ENCODE measurements at regions not wholly inside any gene's neighbourhood (a gene's known extent, or its start where the extent isn't known, plus 50 kb on each side); places are given as distances from the start of the nearest gene placed in this dataset.

DNA sequence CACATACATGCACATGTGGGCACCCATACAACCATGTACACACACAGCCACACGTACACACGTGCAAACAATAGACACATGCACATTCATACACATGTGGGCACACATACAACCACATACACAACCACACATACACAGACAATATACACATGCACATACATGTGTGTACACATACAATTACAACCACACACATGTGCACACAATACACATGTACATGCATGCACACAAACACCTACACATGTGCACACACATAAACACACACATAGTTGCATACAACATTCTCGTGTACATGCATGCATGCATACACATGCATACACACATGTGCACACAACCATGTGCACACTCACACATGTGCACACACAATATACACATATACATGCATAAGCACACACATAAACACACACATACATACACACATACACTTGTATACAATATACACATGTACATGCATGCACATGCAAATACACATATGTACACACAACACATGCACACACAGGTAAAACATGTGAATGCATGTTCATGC, 118.6 kb upstream of the FRMD4A start:
- Histone ChIP-seq H3K36me3 (ENCODE audit: control insufficient read depth, insufficient read depth, low read length) (no peaks in the 10 kb centered on the region), H3K9me3 (ENCODE audit: control insufficient read depth, insufficient read depth, low read length) (no peaks in the 10 kb centered on the region), H3K27ac (ENCODE audit: low read length) (no peak overlapping the region), H3K4me1 (ENCODE audit: control insufficient read depth, insufficient read depth, low read length) (no peaks in the 10 kb centered on the region), H3K4me3 (ENCODE audit: low read length) (no peak overlapping the region), H3K27me3 (ENCODE audit: control insufficient read depth, insufficient read depth, low read length) (no peaks in the 10 kb centered on the region)
- no peak for DNase-seq (ENCODE audit: low read depth, low spot score)
- WGBS (ENCODE audit: insufficient coverage, insufficient read length) = no CpG with 5 or more reads among the region's 3 CpGs

GRCh38 chr10:14448197-14448990, 117.7 kb upstream of the FRMD4A start:
- no peak overlapping the region for H3K27ac ChIP-seq (ENCODE audit: low read length)
- no peaks in the 10 kb centered on the region for H3K27me3 ChIP-seq (ENCODE audit: control insufficient read depth, insufficient read depth, low read length)
- no peaks in the 10 kb centered on the region for H3K4me1 ChIP-seq (ENCODE audit: control insufficient read depth, insufficient read depth, low read length)
- H3K9me3 ChIP-seq (ENCODE audit: control insufficient read depth, insufficient read depth, low read length) = no peaks in the 10 kb centered on the region
- H3K4me3 ChIP-seq (ENCODE audit: low read length) = no peak overlapping the region
- no peaks in the 10 kb centered on the region for H3K36me3 ChIP-seq (ENCODE audit: control insufficient read depth, insufficient read depth, low read length)
- DNase-seq (ENCODE audit: low read depth, low spot score) = no peak
- no CpG with 5 or more reads among the region's 12 CpGs for WGBS (ENCODE audit: insufficient coverage, insufficient read length)

- Histone ChIP-seq H3K36me3 (ENCODE audit: control insufficient read depth, insufficient read depth, low read length) (no peaks in the 10 kb centered on the region), H3K4me3 (ENCODE audit: low read length) (no peak overlapping the region), H3K4me1 (ENCODE audit: control insufficient read depth, insufficient read depth, low read length) (no peaks in the 10 kb centered on the region), H3K27me3 (ENCODE audit: control insufficient read depth, insufficient read depth, low read length) (no peaks in the 10 kb centered on the region), H3K9me3 (ENCODE audit: control insufficient read depth, insufficient read depth, low read length) (no peaks in the 10 kb centered on the region), H3K27ac (ENCODE audit: low read length) (no peak overlapping the region)
- no peak for DNase-seq (ENCODE audit: low read depth, low spot score)
- WGBS (ENCODE audit: insufficient coverage, insufficient read length) = no CpG with 5 or more reads among the region's 10 CpGs
These were observed 116.5 kb upstream of the FRMD4A start for GRCh38 chr10:14447094-14447839.

GRCh38 chr10:14439451-14440259, 108.9 kb upstream of the FRMD4A start:
- WGBS (ENCODE audit: insufficient coverage, insufficient read length) = no CpG with 5 or more reads among the region's 8 CpGs
- no peaks in the 10 kb centered on the region for H3K36me3 ChIP-seq (ENCODE audit: control insufficient read depth, insufficient read depth, low read length)
- H3K9me3 ChIP-seq (ENCODE audit: control insufficient read depth, insufficient read depth, low read length) = no peaks in the 10 kb centered on the region
- no peaks in the 10 kb centered on the region for H3K4me1 ChIP-seq (ENCODE audit: control insufficient read depth, insufficient read depth, low read length)
- H3K27ac ChIP-seq (ENCODE audit: low read length) = no peak overlapping the region
- H3K27me3 ChIP-seq (ENCODE audit: control insufficient read depth, insufficient read depth, low read length) = no peaks in the 10 kb centered on the region
- DNase-seq (ENCODE audit: low read depth, low spot score) = no peak
- H3K4me3 ChIP-seq (ENCODE audit: low read length) = no peak overlapping the region

DNA sequence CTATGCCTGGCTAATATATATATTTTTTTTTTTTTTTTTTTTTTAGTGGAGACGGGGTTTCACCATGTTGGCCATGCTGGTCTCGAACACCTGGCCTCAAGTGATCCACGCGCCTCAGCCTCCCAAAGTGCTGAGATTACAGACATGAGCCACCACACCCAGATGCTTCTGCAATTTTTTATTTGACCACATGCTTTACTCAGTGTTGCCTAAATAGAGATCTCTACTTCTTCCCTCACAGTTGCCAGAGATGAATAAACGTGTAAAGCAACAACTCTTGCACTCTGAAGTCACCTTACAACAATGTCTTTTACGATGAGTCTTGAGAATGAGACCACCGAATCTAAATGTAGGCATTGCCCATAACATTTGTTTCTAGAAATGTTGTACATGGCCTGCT, 107.9 kb upstream of the FRMD4A start:
- DNase-seq (ENCODE audit: low read depth, low spot score) = no peak
- Histone ChIP-seq H3K27me3 (ENCODE audit: control insufficient read depth, insufficient read depth, low read length) (no peaks in the 10 kb centered on the region), H3K4me3 (ENCODE audit: low read length) (no peak overlapping the region), H3K36me3 (ENCODE audit: control insufficient read depth, insufficient read depth, low read length) (no peaks in the 10 kb centered on the region), H3K4me1 (ENCODE audit: control insufficient read depth, insufficient read depth, low read length) (no peaks in the 10 kb centered on the region), H3K27ac (ENCODE audit: low read length) (no peak overlapping the region), H3K9me3 (ENCODE audit: control insufficient read depth, insufficient read depth, low read length) (no peaks in the 10 kb centered on the region)
- WGBS (ENCODE audit: insufficient coverage, insufficient read length) = no CpG with 5 or more reads among the region's 7 CpGs

GRCh38 chr10:14438057-14438456, 107.3 kb upstream of the FRMD4A start:
- no peaks in the 10 kb centered on the region for H3K9me3 ChIP-seq (ENCODE audit: control insufficient read depth, insufficient read depth, low read length)
- DNase-seq (ENCODE audit: low read depth, low spot score) = no peak
- no CpG with 5 or more reads among the region's 1 CpG for WGBS (ENCODE audit: insufficient coverage, insufficient read length)
- no peaks in the 10 kb centered on the region for H3K36me3 ChIP-seq (ENCODE audit: control insufficient read depth, insufficient read depth, low read length)
- no peak overlapping the region for H3K4me3 ChIP-seq (ENCODE audit: low read length)
- H3K27ac ChIP-seq (ENCODE audit: low read length) = no peak overlapping the region
- H3K4me1 ChIP-seq (ENCODE audit: control insufficient read depth, insufficient read depth, low read length) = no peaks in the 10 kb centered on the region
- H3K27me3 ChIP-seq (ENCODE audit: control insufficient read depth, insufficient read depth, low read length) = no peaks in the 10 kb centered on the region

- no peaks in the 10 kb centered on the region for H3K9me3 ChIP-seq (ENCODE audit: control insufficient read depth, insufficient read depth, low read length)
- no peaks in the 10 kb centered on the region for H3K27me3 ChIP-seq (ENCODE audit: control insufficient read depth, insufficient read depth, low read length)
- no peaks in the 10 kb centered on the region for H3K4me1 ChIP-seq (ENCODE audit: control insufficient read depth, insufficient read depth, low read length)
- H3K4me3 ChIP-seq (ENCODE audit: low read length) = no peak overlapping the region
- DNase-seq (ENCODE audit: low read depth, low spot score) = no peak
- H3K27ac ChIP-seq (ENCODE audit: low read length) = no peak overlapping the region
- no peaks in the 10 kb centered on the region for H3K36me3 ChIP-seq (ENCODE audit: control insufficient read depth, insufficient read depth, low read length)
- WGBS (ENCODE audit: insufficient coverage, insufficient read length) = no CpG with 5 or more reads among the region's 7 CpGs
These were observed 105.4 kb upstream of the FRMD4A start for GRCh38 chr10:14435976-14436632.

GRCh38 chr10:14433147-14433546, 102.4 kb upstream of the FRMD4A start:
- Histone ChIP-seq H3K36me3 (ENCODE audit: control insufficient read depth, insufficient read depth, low read length) (no peaks in the 10 kb centered on the region), H3K4me1 (ENCODE audit: control insufficient read depth, insufficient read depth, low read length) (peaks cover 5% of the 10 kb centered on the region), H3K27me3 (ENCODE audit: control insufficient read depth, insufficient read depth, low read length) (no peaks in the 10 kb centered on the region), H3K9me3 (ENCODE audit: control insufficient read depth, insufficient read depth, low read length) (no peaks in the 10 kb centered on the region), H3K27ac (ENCODE audit: low read length) (no peak overlapping the region), H3K4me3 (ENCODE audit: low read length) (no peak overlapping the region)
- no CpG with 5 or more reads among the region's 2 CpGs for WGBS (ENCODE audit: insufficient coverage, insufficient read length)
- DNase-seq (ENCODE audit: low read depth, low spot score) = no peak

DNA sequence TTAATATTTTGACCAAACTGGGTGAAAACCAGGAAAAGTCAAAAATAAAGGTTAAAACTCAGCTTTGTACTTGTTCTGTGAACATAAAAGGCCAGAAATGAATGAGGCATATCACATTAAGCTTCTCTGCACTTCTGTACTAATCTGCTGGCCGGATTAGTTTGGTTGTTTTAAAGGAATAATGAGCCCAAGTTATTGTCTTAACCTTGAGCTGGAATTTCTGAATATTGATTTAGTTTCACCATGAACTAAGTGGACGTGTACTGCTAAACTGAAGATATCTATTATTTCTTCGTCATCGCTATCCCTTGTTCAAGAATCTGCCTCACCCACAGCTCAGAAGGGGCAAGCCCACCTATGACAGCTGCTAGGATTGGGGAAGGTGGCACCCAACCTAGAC, 101.1 kb upstream of the FRMD4A start:
- no peaks in the 10 kb centered on the region for H3K27me3 ChIP-seq (ENCODE audit: control insufficient read depth, insufficient read depth, low read length)
- H3K9me3 ChIP-seq (ENCODE audit: control insufficient read depth, insufficient read depth, low read length) = no peaks in the 10 kb centered on the region
- no CpG with 5 or more reads among the region's 4 CpGs for WGBS (ENCODE audit: insufficient coverage, insufficient read length)
- H3K4me1 ChIP-seq (ENCODE audit: control insufficient read depth, insufficient read depth, low read length) = peaks cover 5% of the 10 kb centered on the region
- DNase-seq (ENCODE audit: low read depth, low spot score) = no peak
- no peak overlapping the region for H3K27ac ChIP-seq (ENCODE audit: low read length)
- no peak overlapping the region for H3K4me3 ChIP-seq (ENCODE audit: low read length)
- no peaks in the 10 kb centered on the region for H3K36me3 ChIP-seq (ENCODE audit: control insufficient read depth, insufficient read depth, low read length)

All from iPS DF 6.9 (cell line).